ENCODE measurements at regions not wholly inside any gene's neighbourhood (a gene's known extent, or its start where the extent isn't known, plus 50 kb on each side); places are given as distances from the start of the nearest gene placed in this dataset.
"Not testable (repeated sequence)": the region's sequence is repeated elsewhere in the genome, so short reads cannot be mapped to it uniquely, and the experiment has no call there.

DNA sequence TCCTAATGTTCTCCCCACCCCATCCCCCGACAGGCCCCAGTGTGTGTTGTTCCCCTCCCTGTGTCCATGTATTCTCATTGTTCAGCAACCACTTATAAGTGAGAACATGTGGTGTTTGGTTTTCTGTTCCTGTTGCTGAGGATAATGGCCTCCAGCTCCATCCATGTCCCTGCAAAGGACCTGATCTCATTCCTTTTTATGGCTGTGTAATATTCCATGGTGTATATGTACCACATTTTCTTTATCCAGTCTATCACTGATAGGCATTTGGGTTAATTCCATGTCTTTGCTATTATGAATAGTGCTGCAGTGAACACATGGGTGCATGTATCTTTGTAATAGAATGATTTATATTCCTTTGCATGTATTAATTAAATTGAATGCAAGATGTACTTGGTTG is 104.8 kb upstream of the WIPF3 start:
- not testable (repeated sequence) for DNase-seq (ENCODE audit: low read depth)

DNA sequence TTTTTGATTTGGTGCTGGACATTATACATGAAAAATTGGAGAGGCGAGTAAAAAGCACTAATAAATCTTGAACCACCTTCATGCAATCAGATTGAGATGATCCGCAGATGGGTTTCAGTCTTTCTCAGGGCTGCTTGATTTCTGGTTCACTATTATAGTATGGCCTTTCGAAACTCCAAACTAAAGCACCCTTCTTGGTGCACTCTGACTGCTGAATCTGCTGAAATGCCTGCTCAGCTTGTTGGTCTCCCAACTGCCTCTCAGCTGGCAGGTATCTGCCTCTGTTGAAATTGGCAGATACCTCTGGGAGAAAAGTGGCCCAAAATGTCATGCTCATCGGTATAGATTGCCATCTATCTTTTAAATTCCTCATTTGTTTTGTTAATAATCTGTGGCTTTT is 102.5 kb upstream of the WIPF3 start:
- not testable (repeated sequence) for DNase-seq (ENCODE audit: low read depth)

DNA sequence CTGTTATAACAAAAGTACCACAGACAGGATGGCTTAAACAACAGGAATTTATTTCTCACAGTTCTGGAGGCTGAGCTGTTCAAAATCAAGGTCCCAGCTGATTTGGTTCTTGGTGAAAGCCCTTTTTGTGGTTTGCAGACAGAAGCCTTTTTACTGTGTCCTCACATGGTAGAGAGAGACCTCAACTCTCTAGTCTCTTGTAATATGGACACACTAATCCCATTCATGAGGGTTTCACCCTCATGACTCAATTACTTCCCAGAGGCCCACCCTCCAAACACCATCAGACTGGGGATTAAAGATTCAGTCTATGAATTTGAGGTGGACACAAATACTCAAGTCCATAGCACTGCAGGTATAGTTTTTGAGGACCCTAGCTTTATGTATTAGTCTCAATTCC is 97.3 kb upstream of the WIPF3 start:
- not testable (repeated sequence) for DNase-seq (ENCODE audit: low read depth)

DNA sequence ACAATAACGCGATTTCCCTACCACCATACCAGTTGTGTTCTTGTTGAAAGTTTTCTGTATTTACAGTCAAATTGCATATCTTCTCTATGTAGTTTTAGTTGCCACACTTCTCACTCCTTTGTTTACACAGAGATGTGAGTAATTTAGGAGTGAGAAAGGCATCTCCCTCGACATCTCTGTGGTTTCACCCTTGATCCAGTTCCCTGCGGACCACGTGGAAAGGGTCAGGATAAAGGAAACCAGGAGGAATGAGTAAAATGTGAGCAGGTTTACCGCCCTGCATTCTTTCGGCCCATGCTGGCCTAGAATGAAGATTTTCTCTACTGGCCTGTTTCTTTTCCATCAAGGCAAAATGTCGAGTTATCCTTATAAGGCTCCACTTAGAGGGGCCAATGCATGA is 83.2 kb upstream of the WIPF3 start:
- peak; percentile 97 for DNase-seq (ENCODE audit: low read depth)

DNA sequence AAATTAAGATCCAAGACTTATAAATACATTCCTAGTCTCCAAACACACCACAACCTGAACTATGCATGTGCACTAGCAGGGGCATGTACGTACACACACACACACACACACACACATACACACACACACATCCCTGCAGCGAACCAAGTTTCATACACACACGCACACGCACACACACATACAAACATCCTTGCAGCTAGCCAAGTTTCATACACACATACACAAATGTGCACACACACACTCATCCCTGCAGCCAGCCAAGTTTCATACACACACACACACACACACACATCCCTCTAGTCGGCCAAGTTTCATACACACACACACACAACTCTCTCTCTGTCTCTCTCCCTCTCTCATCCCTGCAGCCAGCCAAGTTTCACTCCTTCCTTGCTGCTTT is 82.7 kb upstream of the WIPF3 start:
- DNase-seq (ENCODE audit: low read depth) = no peak

DNA sequence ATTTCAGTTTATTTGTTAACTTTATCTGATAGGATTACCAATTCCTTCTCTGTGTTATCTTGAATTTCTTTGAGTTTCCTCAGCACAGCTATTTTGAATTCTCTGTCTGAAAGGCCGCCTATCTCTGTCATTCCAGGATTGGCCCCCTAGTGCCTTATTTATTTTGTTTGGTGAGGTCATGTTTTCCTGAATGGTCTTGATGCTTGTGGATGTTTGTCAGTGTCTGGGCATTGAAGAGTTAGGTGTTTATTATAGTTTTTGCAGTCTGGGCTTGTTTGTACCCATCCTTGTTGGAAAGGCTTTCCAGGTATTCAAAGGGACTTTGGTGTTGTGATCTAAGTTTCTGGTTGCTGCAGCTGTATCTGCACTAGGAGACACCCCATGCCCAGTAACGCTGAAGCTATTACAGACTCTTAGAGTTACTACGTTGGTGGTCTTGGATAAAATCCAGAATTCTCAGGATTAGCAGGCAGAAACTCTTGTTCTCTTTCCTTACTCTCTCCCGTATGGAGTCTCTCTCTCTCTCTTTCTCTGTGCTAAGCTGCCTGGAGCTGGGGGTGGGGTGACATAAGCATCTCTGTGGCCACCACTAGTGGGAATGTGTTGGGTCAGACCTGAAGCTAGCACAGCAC is 76.7 kb upstream of the WIPF3 start:
- not testable (repeated sequence) for DNase-seq (ENCODE audit: low read depth)

DNA sequence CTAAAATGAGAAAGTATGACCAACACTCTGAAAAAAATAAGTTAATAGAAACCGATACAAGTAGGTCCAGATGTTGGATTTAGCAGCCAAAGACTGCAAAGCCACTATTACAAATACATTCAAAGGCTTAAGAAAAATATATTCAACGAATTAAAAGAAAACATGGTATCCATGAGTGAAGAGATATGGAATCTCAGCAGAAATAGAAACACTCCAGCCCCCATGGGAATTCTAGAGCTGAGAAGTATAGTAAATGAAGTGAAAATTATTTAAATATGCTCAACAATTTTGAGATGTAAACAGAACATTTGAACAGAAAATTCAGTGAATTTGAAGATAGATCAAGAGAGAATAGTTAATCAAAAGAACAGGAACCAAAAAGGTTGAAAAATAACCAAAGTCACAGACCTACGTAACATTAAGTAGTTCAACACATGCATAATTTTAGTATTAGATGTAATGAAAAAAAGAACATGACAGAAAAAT is 72.0 kb upstream of the WIPF3 start:
- no peak for DNase-seq (ENCODE audit: low read depth)

DNA sequence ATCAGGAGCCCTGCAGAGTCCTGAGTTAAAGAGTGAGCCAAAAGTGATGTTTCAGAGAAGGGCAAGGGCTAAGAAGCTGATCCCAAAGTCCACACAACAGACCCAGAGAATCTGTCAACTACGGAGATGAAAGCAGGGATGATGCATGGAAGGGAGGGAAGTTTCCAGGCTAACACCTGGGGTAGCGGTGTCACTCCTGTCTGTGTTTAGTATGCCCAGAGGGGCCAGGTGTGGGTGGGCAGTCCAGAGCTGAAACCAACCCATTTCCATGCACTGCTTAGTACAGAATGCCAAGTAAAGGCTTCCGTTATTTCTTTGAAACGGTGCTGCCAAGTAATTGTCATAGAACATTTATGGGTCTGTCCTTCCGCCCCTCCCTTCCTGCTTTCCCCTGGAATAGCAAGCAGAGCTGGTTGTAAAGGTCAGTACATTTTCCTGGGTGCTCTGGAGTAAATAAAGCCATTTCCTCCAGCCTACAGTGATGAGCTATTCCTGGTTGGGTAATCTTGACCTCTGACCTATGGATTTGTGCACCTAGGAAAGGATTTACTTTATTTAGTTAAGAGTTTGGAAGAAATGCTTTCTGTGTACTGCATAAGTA is 58.6 kb upstream of the WIPF3 start:
- DNase-seq (ENCODE audit: low read depth) = not testable (repeated sequence)

DNA sequence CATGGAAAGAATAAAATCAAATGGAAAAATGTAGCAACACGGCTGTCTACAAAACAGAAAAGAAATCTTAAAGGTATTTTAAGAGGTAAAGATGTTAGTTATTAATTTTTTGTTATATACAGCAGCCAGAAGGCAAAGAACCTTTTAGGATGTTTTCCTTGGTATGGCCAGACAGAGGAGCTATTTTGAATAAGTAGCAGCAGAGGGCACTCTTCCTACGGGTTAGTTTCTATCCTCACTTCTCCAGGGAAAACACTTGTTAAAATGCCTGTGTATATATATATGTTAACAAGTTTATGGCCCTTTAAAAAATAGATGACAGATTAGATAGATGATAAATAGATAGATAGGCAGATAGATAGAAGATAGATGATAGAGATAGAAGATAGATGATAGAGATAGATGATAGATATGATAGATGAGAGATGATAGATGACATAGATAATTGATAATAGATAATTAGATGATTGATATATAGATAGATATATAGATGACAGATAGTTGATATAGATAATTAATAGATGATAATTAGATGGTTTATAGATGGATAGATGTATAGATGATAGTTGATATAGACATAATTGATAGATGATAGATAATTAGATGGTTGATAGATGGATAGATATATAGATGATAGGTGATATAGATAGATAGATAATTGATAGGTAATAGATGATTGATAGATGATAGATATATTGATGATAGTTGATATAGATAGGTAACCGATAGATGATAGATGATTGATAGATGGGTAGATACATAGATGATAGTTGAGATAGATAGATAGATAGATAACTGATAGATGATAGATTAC is 57.8 kb upstream of the WIPF3 start:
- DNase-seq (ENCODE audit: low read depth) = no peak

DNA sequence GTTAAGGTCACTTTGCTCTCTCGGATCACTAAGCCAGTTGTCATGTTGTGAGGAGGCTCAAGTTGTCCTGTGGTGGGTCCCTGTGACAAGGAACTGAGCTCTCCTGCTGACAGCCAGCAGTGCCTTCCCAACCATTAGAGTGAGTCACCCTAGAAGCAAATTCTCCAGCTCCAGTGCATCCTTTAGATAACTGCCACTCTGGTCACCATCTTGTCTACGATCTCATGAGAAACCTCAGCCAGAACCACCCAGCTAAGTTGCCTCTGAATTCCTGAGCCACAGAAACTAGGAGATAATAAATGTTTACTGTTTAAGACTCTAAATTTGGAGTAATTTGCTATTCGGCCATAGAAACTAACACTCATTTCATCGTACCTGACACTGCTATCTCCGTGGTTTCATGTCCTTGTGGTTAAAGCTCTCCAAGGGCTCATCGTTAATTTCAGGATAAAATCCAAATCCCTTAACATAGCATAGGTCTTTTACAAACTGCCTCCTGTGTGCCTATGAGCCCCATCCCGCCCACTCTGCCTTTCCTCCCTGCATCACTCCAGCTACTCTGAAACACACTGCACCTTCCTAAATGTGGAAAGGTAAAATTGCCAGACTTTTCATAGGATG is 56.5 kb upstream of the WIPF3 start:
- no peak for DNase-seq (ENCODE audit: low read depth)

DNA sequence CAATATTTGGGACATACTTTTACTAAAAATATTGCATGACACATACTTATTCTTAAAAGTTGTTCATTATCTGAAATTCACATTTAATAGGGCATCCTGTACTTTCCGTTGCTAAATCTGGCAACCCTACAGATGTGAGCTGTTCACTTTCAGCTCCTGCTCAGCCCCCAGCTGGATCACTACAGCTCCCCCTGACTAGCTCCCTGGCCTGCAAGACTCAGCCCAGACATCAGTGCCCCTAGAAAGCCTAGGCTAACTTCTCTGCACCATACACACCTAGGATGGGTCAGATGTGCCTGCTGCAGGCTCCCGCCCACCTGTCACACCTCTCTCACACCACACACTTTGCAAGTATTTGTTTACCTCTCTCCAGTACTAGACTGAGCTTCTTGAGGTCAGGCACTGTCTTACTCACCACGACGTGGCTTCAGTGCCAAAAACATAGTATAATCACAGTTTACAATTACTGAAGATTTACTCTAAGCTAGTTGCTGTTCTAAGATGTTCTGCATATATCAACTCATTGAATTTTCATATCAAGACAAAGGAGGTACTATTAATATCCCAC is 55.9 kb upstream of the WIPF3 start:
- not testable (repeated sequence) for DNase-seq (ENCODE audit: low read depth)

DNA sequence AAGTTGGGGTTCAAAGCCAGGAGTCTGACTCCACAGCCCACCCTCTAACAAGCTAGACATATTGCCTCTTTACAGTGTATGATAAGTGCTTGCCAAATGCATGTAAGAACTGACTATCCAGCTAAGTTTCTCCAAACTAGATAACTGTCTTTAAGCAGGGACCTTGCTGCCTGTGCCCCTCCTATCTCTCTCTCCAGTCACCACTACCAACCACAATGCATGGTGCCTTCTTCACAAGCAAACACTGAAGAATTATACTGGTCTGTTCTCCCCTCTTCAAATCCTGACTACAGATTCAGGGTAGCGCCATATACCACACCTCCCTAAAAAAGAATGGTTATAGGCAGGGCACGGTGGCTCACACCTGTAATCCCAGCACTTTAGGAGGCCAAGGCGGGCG is 55.3 kb upstream of the WIPF3 start:
- not testable (repeated sequence) for DNase-seq (ENCODE audit: low read depth)

DNA sequence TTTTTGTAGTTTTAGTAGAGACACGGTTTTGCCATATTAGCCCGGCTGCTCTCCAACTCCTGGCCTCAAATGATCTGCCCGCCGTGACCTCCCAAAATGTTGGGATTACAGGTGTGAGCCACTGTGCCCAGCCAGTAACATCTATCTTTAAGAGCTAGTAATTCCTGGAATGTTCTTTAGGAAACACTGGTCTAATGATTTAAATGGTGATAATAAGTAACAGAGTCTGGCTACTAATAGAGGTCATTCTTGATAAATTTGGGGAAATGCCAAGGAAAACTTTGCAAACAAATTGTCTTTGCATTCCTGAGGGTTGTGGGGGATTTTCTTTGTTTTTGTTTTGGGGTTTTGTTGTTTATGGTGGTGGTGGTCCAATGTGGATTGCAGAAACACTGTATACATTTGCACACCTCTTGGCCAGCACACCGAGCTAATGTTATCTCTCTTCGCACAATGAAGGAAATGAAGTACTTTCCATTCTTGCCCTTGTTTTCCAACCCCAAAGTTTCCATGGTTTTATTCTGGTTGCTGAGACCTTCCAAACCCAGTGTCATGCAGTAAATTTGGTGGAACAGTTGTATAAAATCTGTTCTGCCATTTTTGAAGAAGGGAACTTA is 51.3 kb upstream of the WIPF3 start:
- no peak for DNase-seq (ENCODE audit: low read depth)
